Midbrain (tissue), 1 donor: ENCODE measurements at regions not wholly inside any gene's neighbourhood (a gene's known extent, or its start where the extent isn't known, plus 50 kb on each side); places are given as distances from the start of the nearest gene placed in this dataset.

ENCODE experiments used
- DNase-seq: peaks from one replicate; lab custom pipeline; 2025; lab: John Stamatoyannopoulos, UW

- no peak for DNase-seq
Measured at GRCh38 chr21:35491920-35492678, 443.0 kb upstream of the RUNX1 start.

GRCh38 chr21:35491114-35491513 is 442.0 kb upstream of the RUNX1 start:
- DNase-seq: no peak

- DNase-seq: no peak
Measured at GRCh38 chr21:35489389-35489980, 440.4 kb upstream of the RUNX1 start.

- no peak for DNase-seq
Measured at GRCh38 chr21:35488946-35489345, 439.8 kb upstream of the RUNX1 start.

- DNase-seq: no peak
Measured at GRCh38 chr21:35485364-35485763, 436.3 kb upstream of the RUNX1 start.

GRCh38 chr21:35484851-35485250 is 435.7 kb upstream of the RUNX1 start:
- DNase-seq: no peak

- no peak for DNase-seq
Measured at GRCh38 chr21:35484032-35484431, 434.9 kb upstream of the RUNX1 start.

- no peak for DNase-seq
Measured at GRCh38 chr21:35482933-35483662, 434.0 kb upstream of the RUNX1 start.

- no peak for DNase-seq
Measured at GRCh38 chr21:35482096-35482495, 433.0 kb upstream of the RUNX1 start.

- DNase-seq: no peak
Measured at GRCh38 chr21:35481005-35481404, 431.9 kb upstream of the RUNX1 start.

GRCh38 chr21:35479529-35479928 is 430.4 kb upstream of the RUNX1 start:
- DNase-seq: no peak

- no peak for DNase-seq
Measured at GRCh38 chr21:35479065-35479448, 430.0 kb upstream of the RUNX1 start.

GRCh38 chr21:35478161-35479064 is 429.3 kb upstream of the RUNX1 start:
- no peak for DNase-seq

GRCh38 chr21:35477622-35478021 is 428.5 kb upstream of the RUNX1 start:
- DNase-seq: no peak

- no peak for DNase-seq
Measured at GRCh38 chr21:35476621-35477395, 427.7 kb upstream of the RUNX1 start.

- DNase-seq: no peak
Measured at GRCh38 chr21:35475762-35476161, 426.7 kb upstream of the RUNX1 start.

GRCh38 chr21:35475009-35475408 is 425.9 kb upstream of the RUNX1 start:
- DNase-seq: no peak

GRCh38 chr21:35473496-35473895 is 424.4 kb upstream of the RUNX1 start:
- peak; percentile 26 for DNase-seq

GRCh38 chr21:35470522-35470921 is 421.4 kb upstream of the RUNX1 start:
- no peak for DNase-seq

GRCh38 chr21:35469498-35469897 is 420.4 kb upstream of the RUNX1 start:
- no peak for DNase-seq

- no peak for DNase-seq
Measured at GRCh38 chr21:35468991-35469390, 419.9 kb upstream of the RUNX1 start.
